Type B pancreatic cell (in vitro differentiated cells): ENCODE measurements at regions not wholly inside any gene's neighbourhood (a gene's known extent, or its start where the extent isn't known, plus 50 kb on each side); places are given as distances from the start of the nearest gene placed in this dataset.

Experiments used
- DNase-seq: peaks from one replicate; pipeline ENCODE4 v3.0.0; 2021; ENCODE audit warnings: mixed read lengths; ENCODE audit not compliant: unreplicated experiment; ENCODE audit errors: extremely low spot score
- H3K27ac Mint-ChIP-seq: 2 replicates; pipeline ENCODE4 v1.8.0; 2021; ENCODE audit warnings: mild to moderate bottlenecking, mixed read lengths
- H3K27me3 Mint-ChIP-seq: 2 replicates; pipeline ENCODE4 v1.8.0; 2021; ENCODE audit warnings: mixed read lengths
- H3K36me3 Mint-ChIP-seq: 2 replicates; pipeline ENCODE4 v1.8.0; 2021; ENCODE audit warnings: mixed read lengths
- H3K4me1 Mint-ChIP-seq: one replicate; pipeline ENCODE4 v1.8.0; 2021; ENCODE audit warnings: mixed read lengths; ENCODE audit not compliant: unreplicated experiment
- H3K4me3 Mint-ChIP-seq: 2 replicates; pipeline ENCODE4 v1.8.0; 2021; ENCODE audit warnings: mild to moderate bottlenecking, mixed read lengths
- H3K9me3 Mint-ChIP-seq: 2 replicates; pipeline ENCODE4 v1.8.0; 2021; ENCODE audit warnings: mixed read lengths
- CTCF ChIP-seq: fragments of 200-600 bp; sonication (generic); conservative IDR thresholded peaks from 2 replicates; pipeline ENCODE4 v1.5.0; 2021; ENCODE audit warnings: antibody characterized with exemption, mild to moderate bottlenecking

- Mint-ChIP-seq H3K4me1 (peaks cover 9% of the 10 kb centered on the region), H3K36me3 (no peaks in the 10 kb centered on the region), H3K4me3 (no peak overlapping the region), H3K9me3 (peaks cover 7% of the 10 kb centered on the region), H3K27ac (no peak overlapping the region), H3K27me3 (no peaks in the 10 kb centered on the region)
- no peak for DNase-seq
- no peak for TF ChIP-seq CTCF
Measured at GRCh38 chr2:5576015-5576414, 116.2 kb upstream of the SOX11 start.

GRCh38 chr2:5587766-5588165 lies 104.4 kb upstream of the SOX11 start:
- Mint-ChIP-seq H3K27ac (no peak overlapping the region), H3K36me3 (no peaks in the 10 kb centered on the region), H3K4me3 (no peak overlapping the region), H3K9me3 (peaks cover 11% of the 10 kb centered on the region), H3K4me1 (peaks cover 13% of the 10 kb centered on the region), H3K27me3 (no peaks in the 10 kb centered on the region)
- DNase-seq, result no peak
- no peak for TF ChIP-seq CTCF

- peaks cover 11% of the 10 kb centered on the region for H3K9me3 Mint-ChIP-seq
Measured at GRCh38 chr2:5588601-5589000, 103.6 kb upstream of the SOX11 start.

GRCh38 chr2:5589183-5589582 lies 103.0 kb upstream of the SOX11 start:
- H3K27ac Mint-ChIP-seq, result no peak overlapping the region
- no peak overlapping the region for H3K4me3 Mint-ChIP-seq
- H3K36me3 Mint-ChIP-seq, result no peaks in the 10 kb centered on the region
- H3K9me3 Mint-ChIP-seq, result peaks cover 11% of the 10 kb centered on the region
- H3K27me3 Mint-ChIP-seq, result no peaks in the 10 kb centered on the region
- DNase-seq, result no peak
- peaks cover 23% of the 10 kb centered on the region for H3K4me1 Mint-ChIP-seq
- TF ChIP-seq CTCF, result no peak

More at GRCh38 chr2:5588601-5589000, 103.6 kb upstream of the SOX11 start:
- H3K4me1 Mint-ChIP-seq, result peaks cover 18% of the 10 kb centered on the region
- H3K27me3 Mint-ChIP-seq, result no peaks in the 10 kb centered on the region
- no peak overlapping the region for H3K27ac Mint-ChIP-seq
- no peaks in the 10 kb centered on the region for H3K36me3 Mint-ChIP-seq
- no peak for DNase-seq
- H3K4me3 Mint-ChIP-seq, result no peak overlapping the region
- no peak for TF ChIP-seq CTCF

- Mint-ChIP-seq H3K4me1 (peaks cover 27% of the 10 kb centered on the region), H3K27me3 (no peaks in the 10 kb centered on the region), H3K27ac (no peak overlapping the region), H3K36me3 (no peaks in the 10 kb centered on the region), H3K9me3 (peaks cover 10% of the 10 kb centered on the region), H3K4me3 (no peak overlapping the region)
- no peak for TF ChIP-seq CTCF
- no peak for DNase-seq
Measured at GRCh38 chr2:5590886-5591285, 101.3 kb upstream of the SOX11 start.

- Mint-ChIP-seq H3K9me3 (peaks cover 4% of the 10 kb centered on the region), H3K4me1 (peaks cover 30% of the 10 kb centered on the region), H3K27ac (no peak overlapping the region), H3K27me3 (no peaks in the 10 kb centered on the region), H3K4me3 (no peak overlapping the region), H3K36me3 (no peaks in the 10 kb centered on the region)
- no peak for TF ChIP-seq CTCF
- no peak for DNase-seq
Measured at GRCh38 chr2:5592916-5593315, 99.3 kb upstream of the SOX11 start.
